ENCODE measurements at regions not wholly inside any gene's neighbourhood (a gene's known extent, or its start where the extent isn't known, plus 50 kb on each side); places are given as distances from the start of the nearest gene placed in this dataset.

- TF ChIP-seq CTCF (IDR thresholded peaks at IDR 0.05; ENCODE audit: low read length) (no peak), EZH2phosphoT487 (IDR thresholded peaks at IDR 0.05; ENCODE audit: low read length) (no peak)
These were observed 213.4 kb upstream of the SEMA6D start for GRCh38 chr15:47503876-47504275.

Measured in MM.1S (cell line).